OCI-LY3 (cell line): ENCODE measurements at regions not wholly inside any gene's neighbourhood (a gene's known extent, or its start where the extent isn't known, plus 50 kb on each side); places are given as distances from the start of the nearest gene placed in this dataset.

Source experiments
- H2AFZ ChIP-seq: fragments of 200-600, 300-600 bp; shearing (Covaris generic); 2 replicates; pipeline ENCODE4 v1.6.0; 2014; ENCODE audit warnings: antibody characterized with exemption, low read depth, low read length
- H3K27ac ChIP-seq: fragments of 200-600, 300-600 bp; sonication (generic); 2 replicates; pipeline ENCODE4 v1.5.1; 2014; ENCODE audit warnings: mild to moderate bottlenecking, low read length, moderate library complexity, mixed read lengths
- H3K27me3 ChIP-seq: fragments of 200-600, 300-600 bp; sonication (generic); 2 replicates; pipeline ENCODE4 v1.6.1; 2014; ENCODE audit warnings: low read depth, low read length, mixed read lengths
- H3K36me3 ChIP-seq: fragments of 200-600, 300-600 bp; sonication (generic); replicated peaks from 2 replicates; pipeline ENCODE3; 2014; ENCODE audit warnings: low read depth, low read length, mixed read lengths
- H3K4me1 ChIP-seq: fragments of 300-600, 200-600 bp; sonication (generic); 2 replicates; pipeline ENCODE4 v1.6.1; 2014; ENCODE audit warnings: low read length, mixed read lengths
- H3K4me2 ChIP-seq: fragments of 200-600, 300-600 bp; sonication (generic); 2 replicates; pipeline ENCODE4 v1.6.1; 2014; ENCODE audit warnings: low read length, mixed read lengths
- H3K4me3 ChIP-seq: fragments of 300-600, 200-600 bp; sonication (generic); 2 replicates; pipeline ENCODE4 v1.5.1; 2014; ENCODE audit warnings: antibody characterized with exemption, mild to moderate bottlenecking, low read length, moderate library complexity
- H3K79me2 ChIP-seq: fragments of 300-600, 200-600 bp; shearing (Covaris generic); 2 replicates; pipeline ENCODE4 v1.6.1; 2014; ENCODE audit warnings: mild to moderate bottlenecking, low read length, mixed read lengths
- H3K9ac ChIP-seq: fragments of 300-600, 200-600 bp; shearing (Covaris generic); 2 replicates; pipeline ENCODE4 v1.6.0; 2014; ENCODE audit warnings: mild to moderate bottlenecking, low read length, moderate library complexity
- H3K9me3 ChIP-seq: fragments of 200-600, 300-600 bp; shearing (Covaris generic); 2 replicates; pipeline ENCODE4 v1.6.1; 2014; ENCODE audit warnings: low read length, mixed read lengths; ENCODE audit not compliant: insufficient read depth
- H4K20me1 ChIP-seq: fragments of 200-600, 300-600 bp; sonication (generic); 2 replicates; pipeline ENCODE4 v1.6.1; 2016; ENCODE audit warnings: low read length, mixed read lengths; ENCODE audit not compliant: insufficient read depth
- EZH2phosphoT487 ChIP-seq: fragments of 200-600 bp; shearing (Covaris generic); IDR thresholded peaks from 2 replicates; pipeline ENCODE4 v1.6.1; 2018; ENCODE audit warnings: antibody characterized with exemption, mixed run types, low read depth
- TF ChIP-seq, protein P1 (sequence below): fragments of 200-600, 300-600 bp; sonication (generic); IDR thresholded peaks from 2 replicates; pipeline ENCODE4 v1.5.1; 2014; ENCODE audit warnings: antibody characterized with exemption, low read length, low read depth

DNA sequence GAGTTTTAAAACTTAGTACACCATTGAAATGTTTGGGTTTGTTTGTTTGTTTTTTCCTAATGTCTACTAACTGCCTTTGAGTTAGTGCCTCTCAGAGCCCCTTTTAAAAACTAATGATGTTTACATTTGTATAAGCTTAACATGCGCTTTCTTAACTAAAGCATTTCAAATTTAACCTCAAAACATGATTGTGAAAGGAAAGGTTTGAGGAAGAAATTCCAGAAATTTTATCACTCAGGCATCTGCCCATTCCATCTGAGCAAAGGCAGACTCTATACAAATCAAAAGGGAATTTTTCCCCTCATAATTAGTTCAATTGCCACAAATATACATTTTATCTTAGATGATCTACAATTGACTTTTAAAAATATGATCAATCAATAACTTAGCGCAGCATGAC is 230.7 kb upstream of the CAND1 start:
- no peak for TF ChIP-seq EZH2phosphoT487
- TF ChIP-seq, protein P1, sequence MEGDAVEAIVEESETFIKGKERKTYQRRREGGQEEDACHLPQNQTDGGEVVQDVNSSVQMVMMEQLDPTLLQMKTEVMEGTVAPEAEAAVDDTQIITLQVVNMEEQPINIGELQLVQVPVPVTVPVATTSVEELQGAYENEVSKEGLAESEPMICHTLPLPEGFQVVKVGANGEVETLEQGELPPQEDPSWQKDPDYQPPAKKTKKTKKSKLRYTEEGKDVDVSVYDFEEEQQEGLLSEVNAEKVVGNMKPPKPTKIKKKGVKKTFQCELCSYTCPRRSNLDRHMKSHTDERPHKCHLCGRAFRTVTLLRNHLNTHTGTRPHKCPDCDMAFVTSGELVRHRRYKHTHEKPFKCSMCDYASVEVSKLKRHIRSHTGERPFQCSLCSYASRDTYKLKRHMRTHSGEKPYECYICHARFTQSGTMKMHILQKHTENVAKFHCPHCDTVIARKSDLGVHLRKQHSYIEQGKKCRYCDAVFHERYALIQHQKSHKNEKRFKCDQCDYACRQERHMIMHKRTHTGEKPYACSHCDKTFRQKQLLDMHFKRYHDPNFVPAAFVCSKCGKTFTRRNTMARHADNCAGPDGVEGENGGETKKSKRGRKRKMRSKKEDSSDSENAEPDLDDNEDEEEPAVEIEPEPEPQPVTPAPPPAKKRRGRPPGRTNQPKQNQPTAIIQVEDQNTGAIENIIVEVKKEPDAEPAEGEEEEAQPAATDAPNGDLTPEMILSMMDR: no peak
- H4K20me1 ChIP-seq: no peaks in the 10 kb centered on the region
- no peak overlapping the region for H2AFZ ChIP-seq
- no peaks in the 10 kb centered on the region for H3K36me3 ChIP-seq
- H3K9ac ChIP-seq: no peak overlapping the region
- no peak overlapping the region for H3K4me3 ChIP-seq
- no peak overlapping the region for H3K27ac ChIP-seq
- H3K9me3 ChIP-seq: no peaks in the 10 kb centered on the region
- H3K27me3 ChIP-seq: no peaks in the 10 kb centered on the region
- H3K4me2 ChIP-seq: no peak overlapping the region
- no peaks in the 10 kb centered on the region for H3K4me1 ChIP-seq
- no peaks in the 10 kb centered on the region for H3K79me2 ChIP-seq

DNA sequence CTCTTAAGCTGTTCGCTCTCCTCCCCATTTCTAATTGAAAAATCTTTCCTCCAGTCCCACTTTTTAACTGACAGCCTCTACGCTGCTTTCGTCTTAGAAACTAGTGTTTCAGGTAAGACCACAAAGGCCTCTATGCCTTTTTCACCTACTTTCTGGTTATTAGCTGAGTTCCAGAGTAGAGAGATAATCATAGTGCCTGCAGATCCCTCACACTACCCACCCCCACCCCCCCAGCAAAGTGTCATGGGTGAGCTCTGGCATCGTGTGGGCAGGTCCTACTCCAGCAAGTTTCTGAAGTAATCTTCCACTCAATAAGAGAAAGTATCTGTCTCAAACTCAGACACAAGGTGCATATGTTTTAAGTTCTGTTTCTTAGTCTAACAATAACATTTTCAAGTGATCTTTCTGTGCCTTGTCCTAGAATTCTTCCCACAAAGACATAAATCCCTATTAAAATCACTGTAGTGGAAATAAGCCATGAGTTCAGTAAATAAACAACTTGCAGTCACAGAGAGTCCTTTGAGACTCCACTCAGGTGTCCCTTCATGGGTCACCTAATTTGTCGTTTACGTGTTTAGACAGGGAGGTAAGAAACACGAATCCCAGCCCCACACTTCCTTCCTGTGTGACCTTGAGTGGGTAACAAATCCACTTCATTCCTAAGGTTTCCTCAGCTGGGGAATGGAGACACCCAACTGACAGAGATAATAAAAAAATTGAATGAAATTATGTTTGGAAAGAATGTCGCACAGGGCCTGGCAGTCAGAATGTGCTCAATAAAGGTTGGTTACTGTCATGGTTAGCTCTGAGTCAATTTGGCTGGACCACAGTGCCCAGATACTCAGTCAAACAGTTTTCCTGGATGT is 228.9 kb upstream of the CAND1 start:
- Histone ChIP-seq H3K36me3 (no peaks in the 10 kb centered on the region), H3K27me3 (no peaks in the 10 kb centered on the region), H3K9ac (no peak overlapping the region), H3K4me1 (no peaks in the 10 kb centered on the region), H3K4me3 (no peak overlapping the region), H3K4me2 (no peak overlapping the region), H3K9me3 (no peaks in the 10 kb centered on the region), H2AFZ (no peak overlapping the region), H3K79me2 (no peaks in the 10 kb centered on the region), H3K27ac (no peak overlapping the region), H4K20me1 (no peaks in the 10 kb centered on the region)
- no peak for TF ChIP-seq EZH2phosphoT487
- TF ChIP-seq, protein P1: no peak

DNA sequence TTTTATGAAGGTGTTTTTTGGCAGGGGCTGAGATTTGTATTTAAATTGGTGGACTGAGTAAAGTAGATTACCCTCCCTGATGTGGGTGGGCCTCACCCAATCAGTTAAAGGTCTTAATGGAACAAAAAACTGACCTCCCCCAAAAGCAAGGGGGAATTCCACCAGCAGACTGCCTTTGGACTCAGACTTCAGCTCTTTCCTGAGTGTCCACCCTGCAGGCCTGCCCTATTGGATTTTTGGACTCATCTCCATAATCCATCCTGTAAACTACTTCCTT is 228.4 kb upstream of the CAND1 start:
- Histone ChIP-seq H3K27me3 (no peaks in the 10 kb centered on the region), H3K79me2 (no peaks in the 10 kb centered on the region), H3K9me3 (no peaks in the 10 kb centered on the region), H3K4me2 (no peak overlapping the region), H4K20me1 (no peaks in the 10 kb centered on the region), H3K36me3 (no peaks in the 10 kb centered on the region), H3K4me3 (no peak overlapping the region), H3K4me1 (no peaks in the 10 kb centered on the region), H3K9ac (no peak overlapping the region), H3K27ac (no peak overlapping the region), H2AFZ (no peak overlapping the region)
- TF ChIP-seq, protein P1: no peak
- no peak for TF ChIP-seq EZH2phosphoT487

DNA sequence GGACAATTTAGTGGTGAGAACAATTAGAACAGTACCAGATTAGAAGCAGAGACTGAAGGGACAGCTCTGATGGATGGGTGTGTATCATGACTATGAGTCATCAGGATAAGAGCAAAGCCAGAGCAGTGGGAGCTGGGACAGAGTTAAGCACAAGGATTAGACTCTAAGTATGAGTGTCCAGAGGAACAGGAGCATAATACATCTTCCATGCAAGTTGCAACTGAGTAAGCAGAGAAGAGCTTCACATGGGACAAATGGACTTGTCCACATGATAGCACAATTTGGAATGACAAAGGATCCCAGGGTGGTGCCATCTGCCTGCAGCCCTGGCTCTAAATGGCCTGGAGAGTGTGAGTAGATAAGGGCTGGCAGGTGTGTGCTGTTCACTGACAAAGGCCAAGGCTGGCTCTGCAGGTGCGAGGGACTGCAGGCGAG is 226.4 kb upstream of the CAND1 start:
- Histone ChIP-seq H3K4me1 (no peaks in the 10 kb centered on the region), H3K9me3 (no peaks in the 10 kb centered on the region), H3K4me2 (no peak overlapping the region), H3K27me3 (no peaks in the 10 kb centered on the region), H3K79me2 (no peaks in the 10 kb centered on the region), H3K27ac (no peak overlapping the region), H3K4me3 (no peak overlapping the region), H3K9ac (no peak overlapping the region), H3K36me3 (no peaks in the 10 kb centered on the region), H2AFZ (no peak overlapping the region), H4K20me1 (no peaks in the 10 kb centered on the region)
- TF ChIP-seq, protein P1: no peak
- no peak for TF ChIP-seq EZH2phosphoT487
